ENCODE measurements at regions not wholly inside any gene's neighbourhood (a gene's known extent, or its start where the extent isn't known, plus 50 kb on each side); places are given as distances from the start of the nearest gene placed in this dataset.
"Not testable (repeated sequence)": the region's sequence is repeated elsewhere in the genome, so short reads cannot be mapped to it uniquely, and the experiment has no call there.

GRCh38 chr3:109678600-109678999 lies 341.3 kb upstream of the DPPA4 start:
- DNase-seq, result no peak

- DNase-seq, result no peak
Measured at GRCh38 chr3:109679664-109680063, 342.3 kb upstream of the DPPA4 start.

- no peak for DNase-seq
Measured at GRCh38 chr3:109683746-109684145, 346.4 kb upstream of the DPPA4 start.

GRCh38 chr3:109685084-109686079 lies 348.0 kb upstream of the DPPA4 start:
- DNase-seq, result no peak

GRCh38 chr3:109687626-109688025 lies 350.3 kb upstream of the DPPA4 start:
- DNase-seq, result no peak

- DNase-seq, result no peak
Measured at GRCh38 chr3:109696932-109697331, 359.6 kb upstream of the DPPA4 start.

GRCh38 chr3:109702252-109702651 lies 364.9 kb upstream of the DPPA4 start:
- peak; percentile 5 for DNase-seq

- no peak for DNase-seq
Measured at GRCh38 chr3:109702976-109703375, 365.6 kb upstream of the DPPA4 start.

- DNase-seq, result not testable (repeated sequence)
Measured at GRCh38 chr3:109705133-109705532, 367.8 kb upstream of the DPPA4 start.

GRCh38 chr3:109707617-109708016 lies 370.3 kb upstream of the DPPA4 start:
- no peak for DNase-seq

- no peak for DNase-seq
Measured at GRCh38 chr3:109713288-109713687, 375.9 kb upstream of the DPPA4 start.

- no peak for DNase-seq
Measured at GRCh38 chr3:109715707-109716106, 378.4 kb upstream of the DPPA4 start.

- DNase-seq, result no peak
Measured at GRCh38 chr3:109718850-109719249, 381.5 kb upstream of the DPPA4 start.

GRCh38 chr3:109728861-109729494 lies 391.6 kb upstream of the DPPA4 start:
- DNase-seq, result no peak

- peak; percentile 34 for DNase-seq
Measured at GRCh38 chr3:109731639-109732473, 394.5 kb upstream of the DPPA4 start.

- DNase-seq, result no peak
Measured at GRCh38 chr3:109743981-109744380, 406.6 kb upstream of the DPPA4 start.

GRCh38 chr3:109772520-109772919 lies 435.2 kb upstream of the DPPA4 start:
- no peak for DNase-seq

GRCh38 chr3:109774108-109774507 lies 436.8 kb upstream of the DPPA4 start:
- no peak for DNase-seq

- no peak for DNase-seq
Measured at GRCh38 chr3:109784285-109784684, 446.9 kb upstream of the DPPA4 start.

GRCh38 chr3:109784852-109785631 lies 447.7 kb upstream of the DPPA4 start:
- DNase-seq, result no peak

GRCh38 chr3:109803274-109803673 lies 465.9 kb upstream of the DPPA4 start:
- no peak for DNase-seq

GRCh38 chr3:109804697-109805096 lies 467.4 kb upstream of the DPPA4 start:
- DNase-seq, result no peak
